Spleen (tissue), 11 donors: ENCODE measurements at regions not wholly inside any gene's neighbourhood (a gene's known extent, or its start where the extent isn't known, plus 50 kb on each side); places are given as distances from the start of the nearest gene placed in this dataset.

Experiments used
- DNase-seq: peaks from one replicate; pipeline ENCODE4 v3.0.0-alpha.2; 2020
- H3K27ac ChIP-seq, 8 donors: fragments of 200-600 bp; sonication (generic) in 7 of 8; 1 replicate in 4 of 8; 2 replicates in 4 of 8; pipeline versions ENCODE4 v1.5.0 to v1.8.0; 2016 to 2021; ENCODE audit warnings: inconsistent platforms in 4 of 8, mild to moderate bottlenecking in 4 of 8, moderate library complexity in 1 of 8
- H3K27me3 ChIP-seq, 7 donors: fragments of 200-600 bp; sonication (generic) in 6 of 7; replicated peaks in 1 of 7; 1 replicate in 4 of 7; 2 replicates in 3 of 7; pipeline versions ENCODE4 v1.5.0 to v1.8.0; 2016 to 2021; ENCODE audit warnings: inconsistent platforms in 3 of 7, mild to moderate bottlenecking in 1 of 7
- H3K36me3 ChIP-seq, 6 donors: fragments of 200-600 bp; sonication (generic) in 5 of 6; 1 replicate in 4 of 6; 2 replicates in 2 of 6; pipeline versions ENCODE4 v1.5.0 to v1.8.0; 2016 to 2021; ENCODE audit warnings: inconsistent platforms in 2 of 6
- H3K4me1 ChIP-seq, 6 donors: fragments of 200-600 bp; sonication (generic) in 5 of 6; 1 replicate in 3 of 6; 2 replicates in 3 of 6; pipeline versions ENCODE4 v1.5.0 to v1.8.0; 2016 to 2021; ENCODE audit warnings: inconsistent platforms in 3 of 6
- H3K4me3 ChIP-seq, 8 donors: fragments of 200-600 bp; sonication (generic) in 7 of 8; 1 replicate in 4 of 8; 2 replicates in 4 of 8; pipeline versions ENCODE4 v1.5.0 to v1.8.0; 2016 to 2021; ENCODE audit warnings: inconsistent platforms in 4 of 8, mild to moderate bottlenecking in 4 of 8, moderate library complexity in 2 of 8
- H3K9me3 ChIP-seq, 8 donors: fragments of 200-600 bp; sonication (generic) in 7 of 8; 1 replicate in 4 of 8; 2 replicates in 4 of 8; pipeline versions ENCODE4 v1.5.0 to v1.8.0; 2016 to 2021; ENCODE audit warnings: inconsistent platforms in 4 of 8
- CTCF ChIP-seq, 11 experiments: fragments of 200-600 bp in 7 of 11; fragments of 450-650 bp in 4 of 11; sonication (generic) in 4 of 11; IDR thresholded peaks in 8 of 11; conservative IDR thresholded peaks in 3 of 11; 1 replicate in 7 of 11; 2 replicates in 4 of 11; pipeline versions ENCODE4 v1.4.0 to v1.8.0; 2016 to 2021; ENCODE audit warnings: antibody characterized with exemption in 11 of 11, inconsistent platforms in 4 of 11, mild to moderate bottlenecking in 1 of 11
- POLR2A ChIP-seq, 3 donors: fragments of 450-650 bp; IDR thresholded peaks; one replicate each; pipeline ENCODE4 v1.5.1; 2017; ENCODE audit warnings: antibody characterized with exemption in 3 of 3, mild to moderate bottlenecking in 1 of 3
- POLR2AphosphoS5 ChIP-seq, 3 donors: sonication (generic); formaldehyde crosslinking; IDR thresholded peaks; one replicate each; pipeline ENCODE4 v1.5.1; 2017; ENCODE audit warnings: antibody characterized with exemption in 3 of 3
- WGBS, 5 donors: extraction: QIAGEN DNeasy Blood & Tissue Kit in 3 of 5; methylation state at CpG; one replicate each; pipeline versions ENCODE4 v1.1.5 to v1.1.7; 2013 to 2018; 5-methylcytosine and 5-hydroxymethylcytosine counted together
- intact Hi-C: fragments of 100-400 bp; cut with DNase I; formaldehyde crosslinking; loops from one replicate; pipeline ENCODE4 v1.15.0; 2023; ENCODE audit warnings: low total_unique reads
- donor health status: healthy with polysubstance abuse.
- donor health status: DM: no; HTN: no; CAD: no; lungs with moderate emphysema.
- donor health status: DM: no; HTN: no; CAD: no.
- donor health status: Bipolar disorder and iron deficiency.
- donor health status: healthy.
- donor health status: DM: no; HTN: no; CAD: no.
- donor health status: DM: yes; HTN: yes; CAD: no.

GRCh38 chr16:64478252-64478906 is 643.5 kb downstream of the CDH11 start:
- WGBS, 5 donors, result 55 to 70% (median 65%) methylated on average over 5 of the region's 5 CpGs
- no peak overlapping the region for H3K4me3 ChIP-seq
- peaks cover 0 to 4% (median 0%) of the 10 kb centered on the region in 8 donors for H3K9me3 ChIP-seq
- no peaks in the 10 kb centered on the region for H3K27me3 ChIP-seq
- no peaks in the 10 kb centered on the region for H3K36me3 ChIP-seq
- no peak overlapping the region for H3K27ac ChIP-seq
- no peak for TF ChIP-seq POLR2A (IDR thresholded peaks at IDR 0.05)
- TF ChIP-seq CTCF (IDR thresholded peaks at IDR 0.05 in 8 of 11, conservative IDR thresholded peaks at IDR 0.05 in 3 of 11), result no peak
- TF ChIP-seq POLR2AphosphoS5 (IDR thresholded peaks at IDR 0.05), result no peak
- no peaks in the 10 kb centered on the region for H3K4me1 ChIP-seq
- no peak for DNase-seq
- intact Hi-C loops, result no loop called here

- Histone ChIP-seq H3K27ac (no peak overlapping the region), H3K4me1 (no peaks in the 10 kb centered on the region), H3K9me3 (peaks cover 0 to 4% (median 0%) of the 10 kb centered on the region in 8 donors), H3K27me3 (no peaks in the 10 kb centered on the region), H3K4me3 (no peak overlapping the region), H3K36me3 (no peaks in the 10 kb centered on the region)
- WGBS, 5 donors, result 81 to 88% (median 84%) methylated on average over 11 of the region's 11 CpGs
- TF ChIP-seq CTCF (IDR thresholded peaks at IDR 0.05 in 8 of 11, conservative IDR thresholded peaks at IDR 0.05 in 3 of 11), result no peak
- no peak for TF ChIP-seq POLR2AphosphoS5 (IDR thresholded peaks at IDR 0.05)
- no peak for TF ChIP-seq POLR2A (IDR thresholded peaks at IDR 0.05)
- no peak for DNase-seq
- intact Hi-C loops, result no loop called here
These were observed 646.1 kb downstream of the CDH11 start for GRCh38 chr16:64475627-64476351.

GRCh38 chr16:64470916-64471315 is 650.9 kb downstream of the CDH11 start:
- WGBS, 5 donors, result 51 to 65% (median 53%) methylated on average over 2 of the region's 2 CpGs
- no peaks in the 10 kb centered on the region for H3K36me3 ChIP-seq
- H3K27ac ChIP-seq, result no peak overlapping the region
- intact Hi-C loops, result no loop called here
- H3K27me3 ChIP-seq, result no peaks in the 10 kb centered on the region
- TF ChIP-seq CTCF (IDR thresholded peaks at IDR 0.05 in 8 of 11, conservative IDR thresholded peaks at IDR 0.05 in 3 of 11), result no peak
- no peak for TF ChIP-seq POLR2AphosphoS5 (IDR thresholded peaks at IDR 0.05)
- TF ChIP-seq POLR2A (IDR thresholded peaks at IDR 0.05), result no peak
- no peak overlapping the region for H3K4me3 ChIP-seq
- DNase-seq, result no peak
- no peaks in the 10 kb centered on the region for H3K4me1 ChIP-seq
- peaks cover 0 to 30% (median 16%) of the 10 kb centered on the region in 8 donors for H3K9me3 ChIP-seq

GRCh38 chr16:64469906-64470702 is 651.8 kb downstream of the CDH11 start:
- Histone ChIP-seq H3K9me3 (peaks cover 0 to 32% (median 19%) of the 10 kb centered on the region in 8 donors), H3K4me3 (no peak overlapping the region), H3K4me1 (no peaks in the 10 kb centered on the region), H3K27ac (no peak overlapping the region), H3K36me3 (no peaks in the 10 kb centered on the region), H3K27me3 (no peaks in the 10 kb centered on the region)
- no peak for TF ChIP-seq POLR2AphosphoS5 (IDR thresholded peaks at IDR 0.05)
- no peak for TF ChIP-seq CTCF (IDR thresholded peaks at IDR 0.05 in 8 of 11, conservative IDR thresholded peaks at IDR 0.05 in 3 of 11)
- TF ChIP-seq POLR2A (IDR thresholded peaks at IDR 0.05), result no peak
- intact Hi-C loops, result no loop called here
- WGBS, 5 donors, result 73 to 87% (median 84%) methylated on average over 2 of the region's 2 CpGs
- DNase-seq, result no peak
